Ovary (tissue), 7 donors: ENCODE measurements at regions not wholly inside any gene's neighbourhood (a gene's known extent, or its start where the extent isn't known, plus 50 kb on each side); places are given as distances from the start of the nearest gene placed in this dataset.

Experiments used
- DNase-seq, 5 donors: peaks; one replicate each; pipeline ENCODE4 v3.0.0-alpha.2; 2019 to 2020
- H3K27ac ChIP-seq, 2 donors: fragments of 200-600 bp; one replicate each; pipeline versions ENCODE4 v1.5.1 to v1.8.0; 2019 to 2022
- H3K27me3 ChIP-seq: fragments of 200-600 bp; one replicate; pipeline ENCODE4 v1.8.0; 2022
- H3K36me3 ChIP-seq: fragments of 200-600 bp; sonication (generic); one replicate; pipeline ENCODE4 v1.5.1; 2019
- H3K4me1 ChIP-seq: one replicate; pipeline ENCODE4 v1.8.1; 2013; ENCODE audit warnings: mild to moderate bottlenecking, moderate library complexity; ENCODE audit not compliant: insufficient read depth
- H3K4me3 ChIP-seq: fragments of 200-600 bp; sonication (generic); one replicate; pipeline ENCODE4 v1.5.1; 2017
- H3K9me3 ChIP-seq, 2 donors: fragments of 200-600 bp in 1 of 2; sonication (generic) in 1 of 2; one replicate each; pipeline versions ENCODE4 v1.5.1 to v1.8.1; 2013 to 2019; ENCODE audit warnings: mild to moderate bottlenecking in 1 of 2, moderate library complexity in 1 of 2
- EP300 ChIP-seq: sonication (generic); formaldehyde crosslinking; IDR thresholded peaks from one replicate; pipeline ENCODE4 v1.6.1; 2017; ENCODE audit warnings: antibody characterized with exemption
- POLR2A ChIP-seq: fragments of 450-650 bp; IDR thresholded peaks from one replicate; pipeline ENCODE4 v1.6.1; 2017; ENCODE audit warnings: antibody characterized with exemption, mild to moderate bottlenecking, moderate library complexity
- WGBS, 3 donors: extraction: QIAGEN DNeasy Blood & Tissue Kit in 1 of 3; methylation state at CpG; one replicate each; pipeline versions ENCODE4 v1.1.5 to v1.1.7; 2013 to 2017; 5-methylcytosine and 5-hydroxymethylcytosine counted together
- intact Hi-C, 4 donors: fragments of 100-400 bp; cut with DNase I; formaldehyde crosslinking; loops; one replicate each; pipeline versions ENCODE4 v1.11.0 to v1.15.1; 2022 to 2023
- TF ChIP-seq, protein P1 (sequence below), 3 donors: fragments of 450-650 bp in 2 of 3; fragments of 200-600 bp in 1 of 3; IDR thresholded peaks; one replicate each; pipeline versions ENCODE4 v1.5.1 to v1.8.0; 2016 to 2022; ENCODE audit warnings: antibody characterized with exemption in 3 of 3, mild to moderate bottlenecking in 1 of 3
- donor health status: DM: no; HTN: no; CAD: no; lungs with moderate emphysema.
- donor health status: DM: no; HTN: no; CAD: no.
- donor health status: Bipolar disorder and iron deficiency.
- donor health status: DM: no; HTN: no; CAD: no.
- donor health status: DM: yes; HTN: yes; CAD: no.

DNA sequence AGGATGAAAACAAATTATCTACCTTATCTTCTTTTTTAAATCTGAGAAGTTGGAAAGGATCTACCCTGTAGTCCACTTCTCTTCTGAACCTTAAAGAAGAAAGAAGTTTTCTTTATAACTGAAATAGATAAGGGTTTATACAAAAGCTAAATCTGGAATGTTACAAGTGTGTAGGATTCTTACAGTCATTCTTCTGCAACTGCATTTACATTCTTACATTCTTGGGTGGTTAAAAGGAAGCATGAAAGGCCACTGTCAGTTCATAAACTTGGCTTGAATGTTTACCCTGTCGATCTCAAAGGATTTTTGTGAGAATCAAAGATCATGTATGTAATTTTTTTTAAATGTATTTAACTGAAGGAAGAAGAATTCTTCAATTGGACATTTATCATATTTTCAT, 142.1 kb upstream of the BRINP3 start:
- intact Hi-C loops, result loop anchor here in 1 of 4 donors (5.0 kb wide), 1 partner anchor 1763 kb away; no protein-coding TSS in a partner anchor
- H3K4me1 ChIP-seq, result no peaks in the 10 kb centered on the region

DNA sequence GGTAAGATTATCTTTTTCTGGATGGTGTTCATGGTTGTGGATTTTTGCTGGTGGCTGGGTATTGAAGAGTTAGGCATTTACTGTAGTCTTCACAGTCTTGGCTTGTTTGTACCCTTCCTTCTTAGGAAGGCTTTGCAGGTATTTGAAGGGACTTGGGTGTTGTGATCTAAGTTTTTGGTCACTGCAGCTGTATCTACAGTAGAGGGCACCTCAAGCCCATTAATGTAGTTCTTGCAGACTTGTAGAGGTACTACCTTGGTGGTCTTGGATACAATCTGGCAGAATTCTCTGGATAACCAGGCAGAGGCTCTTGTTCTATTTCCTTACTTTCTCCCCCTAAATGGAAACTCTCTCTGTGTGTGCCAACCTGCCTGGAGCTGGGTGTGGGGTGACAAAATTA, 155.8 kb upstream of the BRINP3 start:
- Histone ChIP-seq H3K9me3 (peaks cover 0 to 2% of the 10 kb centered on the region in 2 donors), H3K36me3 (no peaks in the 10 kb centered on the region), H3K27me3 (no peaks in the 10 kb centered on the region), H3K27ac (no peak overlapping the region), H3K4me1 (no peaks in the 10 kb centered on the region), H3K4me3 (no peak overlapping the region)
- TF ChIP-seq, protein P1, sequence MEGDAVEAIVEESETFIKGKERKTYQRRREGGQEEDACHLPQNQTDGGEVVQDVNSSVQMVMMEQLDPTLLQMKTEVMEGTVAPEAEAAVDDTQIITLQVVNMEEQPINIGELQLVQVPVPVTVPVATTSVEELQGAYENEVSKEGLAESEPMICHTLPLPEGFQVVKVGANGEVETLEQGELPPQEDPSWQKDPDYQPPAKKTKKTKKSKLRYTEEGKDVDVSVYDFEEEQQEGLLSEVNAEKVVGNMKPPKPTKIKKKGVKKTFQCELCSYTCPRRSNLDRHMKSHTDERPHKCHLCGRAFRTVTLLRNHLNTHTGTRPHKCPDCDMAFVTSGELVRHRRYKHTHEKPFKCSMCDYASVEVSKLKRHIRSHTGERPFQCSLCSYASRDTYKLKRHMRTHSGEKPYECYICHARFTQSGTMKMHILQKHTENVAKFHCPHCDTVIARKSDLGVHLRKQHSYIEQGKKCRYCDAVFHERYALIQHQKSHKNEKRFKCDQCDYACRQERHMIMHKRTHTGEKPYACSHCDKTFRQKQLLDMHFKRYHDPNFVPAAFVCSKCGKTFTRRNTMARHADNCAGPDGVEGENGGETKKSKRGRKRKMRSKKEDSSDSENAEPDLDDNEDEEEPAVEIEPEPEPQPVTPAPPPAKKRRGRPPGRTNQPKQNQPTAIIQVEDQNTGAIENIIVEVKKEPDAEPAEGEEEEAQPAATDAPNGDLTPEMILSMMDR (IDR thresholded peaks at IDR 0.05), result no peak
- no peak for TF ChIP-seq POLR2A
- no peak for TF ChIP-seq EP300
- intact Hi-C loops, result no loop called here
- no peak for DNase-seq

More for the DNA sequence above, 142.1 kb upstream of the BRINP3 start:
- Histone ChIP-seq H3K36me3 (no peaks in the 10 kb centered on the region), H3K27me3 (no peaks in the 10 kb centered on the region), H3K27ac (no peak overlapping the region), H3K9me3 (no peaks in the 10 kb centered on the region), H3K4me3 (no peak overlapping the region)
- 22 to 51% (median 24%) methylated on average over 1 of the region's 1 CpG for WGBS, 3 donors
- DNase-seq, result no peak
- no peak for TF ChIP-seq EP300
- TF ChIP-seq, protein P1 (IDR thresholded peaks at IDR 0.05), result no peak

DNA sequence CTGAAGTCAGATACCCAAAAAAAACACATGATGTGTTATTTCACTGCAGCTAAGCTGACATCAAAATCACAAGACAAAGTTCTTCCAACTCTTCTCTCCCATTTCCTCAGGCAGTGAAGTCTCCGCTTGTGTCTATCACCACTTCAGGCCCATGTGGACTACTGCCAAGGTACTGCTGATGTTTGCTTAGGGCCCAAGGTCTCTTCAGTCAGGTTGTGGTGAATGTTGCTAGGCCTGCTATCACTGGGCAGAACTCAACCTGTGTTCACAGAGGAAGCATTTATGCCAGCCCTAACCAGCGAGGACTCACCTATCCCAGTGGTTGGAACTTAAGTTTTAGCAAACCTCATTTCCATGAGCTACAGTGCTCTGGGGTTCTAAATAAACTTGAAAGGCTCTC, 156.5 kb upstream of the BRINP3 start:
- Histone ChIP-seq H3K4me1 (no peaks in the 10 kb centered on the region), H3K36me3 (no peaks in the 10 kb centered on the region), H3K27me3 (no peaks in the 10 kb centered on the region), H3K4me3 (no peak overlapping the region), H3K9me3 (peaks cover 0 to 2% of the 10 kb centered on the region in 2 donors), H3K27ac (no peak overlapping the region)
- intact Hi-C loops, result no loop called here
- TF ChIP-seq EP300 (no peak), POLR2A (no peak)
- TF ChIP-seq, protein P1 (IDR thresholded peaks at IDR 0.05), result no peak
- no peak for DNase-seq
- WGBS, 3 donors, result 88 to 98% (median 91%) methylated on average over 2 of the region's 2 CpGs

DNA sequence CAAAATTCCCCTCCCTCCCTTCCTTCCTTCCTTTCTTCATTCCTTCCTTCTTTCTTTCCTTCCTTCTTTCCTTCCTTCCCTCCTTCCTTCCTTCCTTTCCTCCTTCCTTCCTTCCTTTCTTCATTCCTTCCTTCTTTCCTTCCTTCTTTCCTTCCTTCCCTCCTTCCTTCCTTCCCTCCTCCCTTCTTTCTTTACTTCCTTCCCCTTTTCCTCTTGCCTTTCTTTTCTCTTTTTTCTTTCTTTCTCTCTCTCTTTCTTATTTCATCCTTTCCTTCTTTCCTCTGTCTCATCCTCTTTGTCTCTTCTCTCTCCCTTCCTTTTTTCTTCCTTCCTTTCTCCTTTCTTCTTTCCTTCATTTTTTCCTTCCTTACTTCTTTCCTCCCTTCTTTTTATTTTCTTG, 171.9 kb upstream of the BRINP3 start:
- no peak overlapping the region for H3K4me3 ChIP-seq
- no peaks in the 10 kb centered on the region for H3K36me3 ChIP-seq
- no peaks in the 10 kb centered on the region for H3K4me1 ChIP-seq
- no peaks in the 10 kb centered on the region for H3K27me3 ChIP-seq
- H3K9me3 ChIP-seq, result no peaks in the 10 kb centered on the region
- no peak overlapping the region for H3K27ac ChIP-seq
- intact Hi-C loops, result no loop called here
- DNase-seq, result no peak
- TF ChIP-seq, protein P1 (IDR thresholded peaks at IDR 0.05), result no peak
- TF ChIP-seq POLR2A, result no peak
- no peak for TF ChIP-seq EP300

DNA sequence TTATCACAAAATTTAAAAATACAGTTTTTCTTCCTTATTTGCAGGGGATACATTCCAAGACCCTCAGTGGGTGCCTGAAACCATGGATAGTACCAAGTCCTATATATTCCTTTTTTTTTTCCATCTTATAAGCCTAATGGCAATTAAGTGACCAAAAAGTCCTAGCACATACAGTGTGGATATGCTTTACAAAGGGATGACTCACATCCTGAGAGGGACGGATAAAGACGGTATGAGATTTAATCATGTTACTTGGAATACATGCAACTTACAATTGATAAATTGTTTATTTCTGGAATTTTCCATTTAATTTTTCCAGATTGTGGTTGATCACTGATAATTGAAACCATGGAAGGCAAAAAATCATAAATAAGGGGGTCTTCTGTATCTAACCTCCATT, 181.2 kb upstream of the BRINP3 start:
- Histone ChIP-seq H3K27me3 (no peaks in the 10 kb centered on the region), H3K27ac (no peak overlapping the region), H3K4me1 (no peaks in the 10 kb centered on the region), H3K4me3 (no peak overlapping the region), H3K36me3 (no peaks in the 10 kb centered on the region), H3K9me3 (no peaks in the 10 kb centered on the region)
- WGBS, 3 donors, result 85 to 94% (median 88%) methylated on average over 2 of the region's 2 CpGs
- no peak for DNase-seq
- intact Hi-C loops, result no loop called here
- TF ChIP-seq EP300 (no peak), POLR2A (no peak)
- TF ChIP-seq, protein P1 (IDR thresholded peaks at IDR 0.05), result no peak
